Neural cell (in vitro differentiated cells): ENCODE measurements at regions not wholly inside any gene's neighbourhood (a gene's known extent, or its start where the extent isn't known, plus 50 kb on each side); places are given as distances from the start of the nearest gene placed in this dataset.

ENCODE experiments used
- CTCF ChIP-seq: fragments of 450-650 bp; IDR thresholded peaks from 2 replicates; pipeline ENCODE4 v1.5.1; 2014; ENCODE audit warnings: antibody characterized with exemption, mild to moderate bottlenecking, moderate library complexity; ENCODE audit not compliant: poor library complexity, severe bottlenecking
- EP300 ChIP-seq: fragments of 450-650 bp; conservative IDR thresholded peaks from 2 replicates; pipeline ENCODE4 v1.6.1; 2014; ENCODE audit warnings: antibody characterized with exemption, mild to moderate bottlenecking, moderate library complexity; ENCODE audit not compliant: poor library complexity, severe bottlenecking
- EZH2 ChIP-seq: fragments of 200-600, 300-800 bp; shearing (Covaris generic), sonication (generic); IDR thresholded peaks from 2 replicates; pipeline ENCODE4 v1.6.1; 2014; ENCODE audit warnings: antibody characterized with exemption, low read length, borderline replicate concordance, mild to moderate bottlenecking; ENCODE audit not compliant: insufficient read depth, poor library complexity, severe bottlenecking
- POLR2AphosphoS5 ChIP-seq: IDR thresholded peaks from 2 replicates; pipeline ENCODE4 v1.6.1; 2012
- REST ChIP-seq: IDR thresholded peaks from 2 replicates; pipeline ENCODE4 v1.6.1; 2012; ENCODE audit warnings: borderline replicate concordance
- TAF1 ChIP-seq: IDR thresholded peaks from 2 replicates; pipeline ENCODE4 v1.6.1; 2012; ENCODE audit warnings: low read depth

GRCh38 chr17:51467336-51467735, 207.0 kb downstream of the UTP18 start:
- no peak for TF ChIP-seq POLR2AphosphoS5
- TF ChIP-seq CTCF: no peak
- no peak for TF ChIP-seq EZH2
- TF ChIP-seq EP300: no peak
- TF ChIP-seq REST: no peak
- no peak for TF ChIP-seq TAF1
